ENCODE measurements at regions not wholly inside any gene's neighbourhood (a gene's known extent, or its start where the extent isn't known, plus 50 kb on each side); places are given as distances from the start of the nearest gene placed in this dataset.

- TF ChIP-seq POLR2AphosphoS5 (IDR thresholded peaks at IDR 0.05; ENCODE audit: borderline replicate concordance, low read depth, low read length) (no peak), EZH2 (IDR thresholded peaks at IDR 0.05) (no peak), FOXP2 (optimal IDR thresholded peaks at IDR 0.05; ENCODE audit: control extremely low read depth, extremely low read length, insufficient read depth) (no peak)
Measured at GRCh38 chr13:86397635-86398034, 598.4 kb upstream of the SLITRK6 start.

All from SK-N-MC (cell line).